Natural killer cell treated with Interleukin-12 subunit alpha and Interleukin-12 subunit beta and Interleukin-15 and Interleukin-18, amount 100 ng/mL, for 72 hours (primary cell): ENCODE measurements at regions not wholly inside any gene's neighbourhood (a gene's known extent, or its start where the extent isn't known, plus 50 kb on each side); places are given as distances from the start of the nearest gene placed in this dataset.

ENCODE experiments used
- ATAC-seq, 2 donors: fragments of 150-1000 bp; cut with Tn5 transposase in 1 of 2; sonication (Bioruptor Pico), chemical (Tn5 transposase) in 1 of 2; 2 replicates each; pipeline ENCODE4 v1.10.0; 2021
- DNase-seq: peaks from one replicate; pipeline ENCODE4 v3.0.0; 2022; ENCODE audit warnings: low spot score
- H3K27ac Mint-ChIP-seq, 2 donors: 1 replicate in 1 of 2; 2 replicates in 1 of 2; pipeline ENCODE4 v1.8.0; 2022; ENCODE audit warnings: mixed read lengths in 2 of 2, mild to moderate bottlenecking in 1 of 2, moderate library complexity in 1 of 2
- H3K27me3 Mint-ChIP-seq, 2 donors: 1 replicate in 1 of 2; 2 replicates in 1 of 2; pipeline ENCODE4 v1.8.0; 2022; ENCODE audit warnings: mixed read lengths in 2 of 2
- H3K36me3 Mint-ChIP-seq: one replicate; pipeline ENCODE4 v1.8.0; 2022; ENCODE audit warnings: mixed read lengths
- H3K4me1 Mint-ChIP-seq, 2 donors: 1 replicate in 1 of 2; 2 replicates in 1 of 2; pipeline ENCODE4 v1.8.0; 2022; ENCODE audit warnings: low read depth in 2 of 2, mixed read lengths in 2 of 2, mild to moderate bottlenecking in 1 of 2
- H3K4me3 Mint-ChIP-seq: one replicate; pipeline ENCODE4 v1.8.0; 2022; ENCODE audit warnings: mixed read lengths
- H3K9me3 Mint-ChIP-seq: 2 replicates; pipeline ENCODE4 v1.8.0; 2022; ENCODE audit warnings: mixed read lengths

- DNase-seq (no peak), ATAC-seq (no peak)
- Mint-ChIP-seq H3K27me3 (peaks cover 10% of the 10 kb centered on the region in 2 donors), H3K36me3 (no peaks in the 10 kb centered on the region), H3K9me3 (peaks cover 10% of the 10 kb centered on the region), H3K4me3 (no peak overlapping the region), H3K4me1 (no peaks in the 10 kb centered on the region), H3K27ac (no peak overlapping the region)
Measured at GRCh38 chr16:26252598-26252997, 560.8 kb downstream of the HS3ST4 start.

GRCh38 chr16:26261621-26262020 lies 569.9 kb downstream of the HS3ST4 start:
- H3K4me1 Mint-ChIP-seq, result no peaks in the 10 kb centered on the region
- no peaks in the 10 kb centered on the region for H3K9me3 Mint-ChIP-seq
- peaks cover 0 to 2% of the 10 kb centered on the region in 2 donors for H3K27me3 Mint-ChIP-seq
- no peaks in the 10 kb centered on the region for H3K36me3 Mint-ChIP-seq
- no peak for DNase-seq
- H3K27ac Mint-ChIP-seq, result no peak overlapping the region
- ATAC-seq, result no peak
- no peak overlapping the region for H3K4me3 Mint-ChIP-seq

- H3K36me3 Mint-ChIP-seq, result no peaks in the 10 kb centered on the region
- H3K27me3 Mint-ChIP-seq, result peaks cover 0 to 2% of the 10 kb centered on the region in 2 donors
- DNase-seq (no peak), ATAC-seq (no peak)
- no peaks in the 10 kb centered on the region for H3K4me1 Mint-ChIP-seq
- H3K27ac Mint-ChIP-seq, result no peak overlapping the region
- H3K4me3 Mint-ChIP-seq, result no peak overlapping the region
- no peaks in the 10 kb centered on the region for H3K9me3 Mint-ChIP-seq
Measured at GRCh38 chr16:26263406-26263805, 571.6 kb downstream of the HS3ST4 start.

- no peak for DNase-seq
- no peaks in the 10 kb centered on the region for H3K9me3 Mint-ChIP-seq
- no peak overlapping the region for H3K27ac Mint-ChIP-seq
- peaks cover 0 to 10% of the 10 kb centered on the region in 2 donors for H3K27me3 Mint-ChIP-seq
- H3K4me1 Mint-ChIP-seq, result peaks cover 5 to 7% of the 10 kb centered on the region in 2 donors
- no peaks in the 10 kb centered on the region for H3K36me3 Mint-ChIP-seq
- H3K4me3 Mint-ChIP-seq, result no peak overlapping the region
- ATAC-seq, result no peak
Measured at GRCh38 chr16:26267641-26268040, 575.9 kb downstream of the HS3ST4 start.

- no peak overlapping the region for H3K4me3 Mint-ChIP-seq
Measured at GRCh38 chr16:26269673-26270072, 577.9 kb downstream of the HS3ST4 start.

GRCh38 chr16:26273607-26274006 lies 581.8 kb downstream of the HS3ST4 start:
- Mint-ChIP-seq H3K36me3 (no peaks in the 10 kb centered on the region), H3K4me1 (peaks cover 5 to 7% of the 10 kb centered on the region in 2 donors), H3K27ac (no peak overlapping the region), H3K9me3 (no peaks in the 10 kb centered on the region), H3K4me3 (no peak overlapping the region), H3K27me3 (peaks cover 0 to 19% of the 10 kb centered on the region in 2 donors)
- DNase-seq, result no peak
- ATAC-seq, result no peak

More at GRCh38 chr16:26269673-26270072, 577.9 kb downstream of the HS3ST4 start:
- DNase-seq (no peak), ATAC-seq (no peak)
- Mint-ChIP-seq H3K27ac (no peak overlapping the region), H3K27me3 (peaks cover 0 to 10% of the 10 kb centered on the region in 2 donors), H3K4me1 (peaks cover 5 to 7% of the 10 kb centered on the region in 2 donors), H3K36me3 (no peaks in the 10 kb centered on the region), H3K9me3 (no peaks in the 10 kb centered on the region)

GRCh38 chr16:26275021-26275590 lies 583.3 kb downstream of the HS3ST4 start:
- Mint-ChIP-seq H3K4me1 (no peaks in the 10 kb centered on the region), H3K4me3 (no peak overlapping the region), H3K9me3 (peaks cover under 1% of the 10 kb centered on the region), H3K36me3 (no peaks in the 10 kb centered on the region), H3K27me3 (peaks cover under 1 to 10% of the 10 kb centered on the region in 2 donors), H3K27ac (no peak overlapping the region)
- DNase-seq, result no peak
- no peak for ATAC-seq

GRCh38 chr16:26276289-26276688 lies 584.5 kb downstream of the HS3ST4 start:
- Mint-ChIP-seq H3K9me3 (peaks cover 3% of the 10 kb centered on the region), H3K36me3 (no peaks in the 10 kb centered on the region), H3K27ac (no peak overlapping the region), H3K27me3 (peaks cover 3 to 8% of the 10 kb centered on the region in 2 donors), H3K4me3 (no peak overlapping the region), H3K4me1 (no peaks in the 10 kb centered on the region)
- ATAC-seq (no peak), DNase-seq (no peak)

GRCh38 chr16:26281381-26282110 lies 589.8 kb downstream of the HS3ST4 start:
- Mint-ChIP-seq H3K4me3 (no peak overlapping the region), H3K27me3 (peaks cover 0 to 3% of the 10 kb centered on the region in 2 donors), H3K9me3 (peaks cover 6% of the 10 kb centered on the region), H3K36me3 (no peaks in the 10 kb centered on the region), H3K27ac (no peak overlapping the region), H3K4me1 (no peaks in the 10 kb centered on the region)
- DNase-seq (no peak), ATAC-seq (no peak)

- Mint-ChIP-seq H3K36me3 (no peaks in the 10 kb centered on the region), H3K4me1 (no peaks in the 10 kb centered on the region), H3K27ac (no peak overlapping the region), H3K9me3 (no peaks in the 10 kb centered on the region), H3K4me3 (no peak overlapping the region), H3K27me3 (peaks cover 0 to 12% of the 10 kb centered on the region in 2 donors)
- DNase-seq (no peak), ATAC-seq (no peak)
Measured at GRCh38 chr16:26295625-26296304, 604.0 kb downstream of the HS3ST4 start.

- no peaks in the 10 kb centered on the region for H3K4me1 Mint-ChIP-seq
- ATAC-seq (no peak), DNase-seq (no peak)
- no peak overlapping the region for H3K4me3 Mint-ChIP-seq
- peaks cover 3 to 17% of the 10 kb centered on the region in 2 donors for H3K27me3 Mint-ChIP-seq
- no peak overlapping the region for H3K27ac Mint-ChIP-seq
- H3K36me3 Mint-ChIP-seq, result no peaks in the 10 kb centered on the region
- peaks cover 2% of the 10 kb centered on the region for H3K9me3 Mint-ChIP-seq
Measured at GRCh38 chr16:26301516-26301915, 609.8 kb downstream of the HS3ST4 start.

- peaks cover 4% of the 10 kb centered on the region for H3K9me3 Mint-ChIP-seq
- peaks cover 6 to 27% of the 10 kb centered on the region in 2 donors for H3K27me3 Mint-ChIP-seq
Measured at GRCh38 chr16:26316683-26317464, 625.1 kb downstream of the HS3ST4 start.

GRCh38 chr16:26317885-26318284 lies 626.1 kb downstream of the HS3ST4 start:
- Mint-ChIP-seq H3K36me3 (no peaks in the 10 kb centered on the region), H3K4me3 (no peak overlapping the region), H3K9me3 (peaks cover 4% of the 10 kb centered on the region), H3K4me1 (no peaks in the 10 kb centered on the region), H3K27me3 (peaks cover 6 to 27% of the 10 kb centered on the region in 2 donors), H3K27ac (no peak overlapping the region)
- no peak for ATAC-seq
- no peak for DNase-seq

More at GRCh38 chr16:26316683-26317464, 625.1 kb downstream of the HS3ST4 start:
- H3K4me1 Mint-ChIP-seq, result no peaks in the 10 kb centered on the region
- H3K27ac Mint-ChIP-seq, result no peak overlapping the region
- no peak overlapping the region for H3K4me3 Mint-ChIP-seq
- ATAC-seq (no peak), DNase-seq (no peak)
- H3K36me3 Mint-ChIP-seq, result no peaks in the 10 kb centered on the region
